AG10803 (cell line): ENCODE measurements at regions not wholly inside any gene's neighbourhood (a gene's known extent, or its start where the extent isn't known, plus 50 kb on each side); places are given as distances from the start of the nearest gene placed in this dataset.

Experiments used
- DNase-seq: peaks from one replicate; pipeline ENCODE4 v3.0.0; 2010; ENCODE audit warnings: low read depth
- H3K4me3 ChIP-seq: 2 replicates; pipeline ENCODE4 v1.5.1; 2011; ENCODE audit warnings: mild to moderate bottlenecking, low read length, control low read depth
- CTCF ChIP-seq: conservative IDR thresholded peaks from 2 replicates; pipeline ENCODE4 v1.5.1; 2011; ENCODE audit warnings: mild to moderate bottlenecking, low read length, control low read depth, inconsistent platforms

GRCh38 chr17:55668312-55668920 lies 54.2 kb downstream of the TMEM100 start:
- no peak for DNase-seq
- H3K4me3 ChIP-seq = no peak overlapping the region
- TF ChIP-seq CTCF = no peak

DNA sequence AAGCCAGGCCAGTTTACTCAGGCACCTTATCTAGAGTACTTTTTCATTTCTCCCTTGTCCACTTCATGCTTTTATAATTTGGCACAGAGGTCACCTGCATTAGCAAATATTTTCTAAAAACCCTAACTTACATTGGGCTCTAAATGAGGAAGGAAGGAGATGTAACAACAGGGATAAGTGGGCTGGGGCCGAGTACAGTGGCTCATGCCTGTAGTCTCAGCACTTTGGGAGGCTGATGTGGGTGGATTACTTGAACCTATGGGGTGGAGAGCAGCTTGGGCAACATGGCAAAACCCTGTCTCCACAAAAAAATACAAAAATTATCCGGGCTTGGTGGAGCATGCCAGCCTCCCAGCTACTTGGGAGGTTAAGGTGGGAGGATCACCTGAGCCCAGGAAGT lies 55.9 kb downstream of the TMEM100 start:
- no peak for TF ChIP-seq CTCF
- H3K4me3 ChIP-seq = no peak overlapping the region
- no peak for DNase-seq

- no peak for DNase-seq
- no peak overlapping the region for H3K4me3 ChIP-seq
- TF ChIP-seq CTCF = no peak
These were observed 58.4 kb downstream of the TMEM100 start for GRCh38 chr17:55664287-55664686.

GRCh38 chr17:55663400-55663799 lies 59.3 kb downstream of the TMEM100 start:
- no peak overlapping the region for H3K4me3 ChIP-seq
- DNase-seq = no peak
- no peak for TF ChIP-seq CTCF

- TF ChIP-seq CTCF = no peak
- no peak for DNase-seq
- no peak overlapping the region for H3K4me3 ChIP-seq
These were observed 60.5 kb downstream of the TMEM100 start for GRCh38 chr17:55661963-55662834.

DNA sequence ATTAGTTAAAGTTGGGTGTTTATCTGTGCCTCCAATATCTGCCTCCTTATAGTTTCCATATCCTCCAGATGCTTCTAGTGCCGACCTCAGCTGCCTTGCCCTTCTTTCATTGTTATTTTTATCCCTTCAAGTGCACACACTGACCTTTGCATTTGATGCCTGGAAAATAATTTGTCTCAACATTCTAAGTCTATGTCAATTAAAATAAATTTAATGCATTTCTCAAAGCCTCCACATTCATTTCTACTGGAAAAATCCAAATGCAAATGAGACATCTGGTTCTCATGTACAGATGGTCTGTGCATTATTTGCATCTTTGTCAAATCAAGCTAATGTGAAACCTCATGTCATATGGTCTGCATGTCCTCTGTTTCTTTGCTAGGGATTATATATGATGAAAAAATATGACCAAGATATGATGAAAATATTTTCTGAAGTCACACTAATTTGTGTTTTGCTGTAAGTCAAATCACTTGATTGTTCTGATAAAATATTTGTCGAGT lies 61.4 kb downstream of the TMEM100 start:
- no peak overlapping the region for H3K4me3 ChIP-seq
- DNase-seq = no peak
- TF ChIP-seq CTCF = no peak
